Astrocyte (in vitro differentiated cells and primary cell): ENCODE measurements at regions not wholly inside any gene's neighbourhood (a gene's known extent, or its start where the extent isn't known, plus 50 kb on each side); places are given as distances from the start of the nearest gene placed in this dataset.

ENCODE experiments used
- DNase-seq: peaks from one replicate; pipeline ENCODE4 v3.0.0-alpha.2; 2010; ENCODE audit warnings: low read depth
- FAIRE-seq: peaks from 2 replicates; lab custom pipeline; 2011; peaks lifted over from hg19 to GRCh38; lab: Jason Lieb, UNC
- H2AFZ ChIP-seq: 2 replicates; pipeline ENCODE4 v1.6.0; 2012; ENCODE audit warnings: low read depth, low read length, inconsistent platforms
- H3K27ac ChIP-seq: 2 replicates; pipeline ENCODE4 v1.5.1; 2011; ENCODE audit warnings: low read depth, low read length, inconsistent platforms
- H3K27me3 ChIP-seq: 2 replicates; pipeline ENCODE4 v1.6.0; 2011; ENCODE audit warnings: low read length, inconsistent platforms; ENCODE audit not compliant: insufficient read depth
- H3K36me3 ChIP-seq: 2 replicates; pipeline ENCODE4 v1.5.1; 2011; ENCODE audit warnings: low read length, inconsistent platforms; ENCODE audit not compliant: insufficient read depth
- H3K4me1 ChIP-seq: 2 replicates; pipeline ENCODE4 v1.5.1; 2011; ENCODE audit warnings: low read length, inconsistent platforms; ENCODE audit not compliant: insufficient read depth
- H3K4me2 ChIP-seq: 2 replicates; pipeline ENCODE4 v1.6.0; 2012; ENCODE audit warnings: low read length, inconsistent platforms
- H3K4me3 ChIP-seq: 2 replicates; pipeline ENCODE4 v1.5.1; 2011; ENCODE audit warnings: low read depth, mild to moderate bottlenecking, low read length, inconsistent platforms; ENCODE audit not compliant: insufficient read depth
- H3K79me2 ChIP-seq: 2 replicates; pipeline ENCODE4 v1.6.0; 2012; ENCODE audit warnings: mild to moderate bottlenecking, low read length, inconsistent platforms; ENCODE audit not compliant: insufficient read depth
- H3K9ac ChIP-seq: 2 replicates; pipeline ENCODE4 v1.6.0; 2012; ENCODE audit warnings: mild to moderate bottlenecking, low read length, inconsistent platforms
- H3K9me3 ChIP-seq: 2 replicates; pipeline ENCODE4 v1.5.1; 2012; ENCODE audit warnings: low read depth, mild to moderate bottlenecking, low read length, inconsistent platforms; ENCODE audit not compliant: insufficient read depth
- H4K20me1 ChIP-seq: 2 replicates; pipeline ENCODE4 v1.6.0; 2012; ENCODE audit warnings: low read length, inconsistent platforms; ENCODE audit not compliant: insufficient read depth
- H3K27ac Mint-ChIP-seq: one replicate; pipeline ENCODE4 v1.8.0; 2021; ENCODE audit warnings: mild to moderate bottlenecking, mixed read lengths; ENCODE audit not compliant: unreplicated experiment
- H3K27me3 Mint-ChIP-seq: one replicate; pipeline ENCODE4 v1.8.0; 2021; ENCODE audit warnings: low read depth, mixed read lengths; ENCODE audit not compliant: unreplicated experiment
- H3K36me3 Mint-ChIP-seq: one replicate; pipeline ENCODE4 v1.8.0; 2021; ENCODE audit warnings: low read depth, mixed read lengths; ENCODE audit not compliant: unreplicated experiment
- H3K4me1 Mint-ChIP-seq: one replicate; pipeline ENCODE4 v1.8.0; 2021; ENCODE audit warnings: low read depth, mixed read lengths; ENCODE audit not compliant: unreplicated experiment
- H3K4me3 Mint-ChIP-seq: one replicate; pipeline ENCODE4 v1.8.0; 2021; ENCODE audit warnings: mild to moderate bottlenecking, moderate library complexity, mixed read lengths; ENCODE audit not compliant: unreplicated experiment
- H3K9me3 Mint-ChIP-seq: one replicate; pipeline ENCODE4 v1.8.0; 2021; ENCODE audit warnings: mild to moderate bottlenecking, mixed read lengths; ENCODE audit not compliant: unreplicated experiment
- CTCF ChIP-seq: IDR thresholded peaks from 2 replicates; pipeline ENCODE4 v1.5.1; 2011; ENCODE audit warnings: low read depth, mild to moderate bottlenecking, inconsistent platforms, low read length, moderate library complexity; ENCODE audit not compliant: insufficient read depth
- EZH2 ChIP-seq: IDR thresholded peaks from 2 replicates; pipeline ENCODE4 v1.6.1; 2012; ENCODE audit warnings: mild to moderate bottlenecking, low read length, inconsistent platforms; ENCODE audit not compliant: insufficient read depth

- Mint-ChIP-seq H3K27ac (peak overlapping the region; percentile 58), H3K4me1 (no peaks in the 10 kb centered on the region), H3K36me3 (no peaks in the 10 kb centered on the region), H3K27me3 (no peaks in the 10 kb centered on the region), H3K9me3 (peaks cover 3% of the 10 kb centered on the region), H3K4me3 (no peak overlapping the region)
- H3K27ac ChIP-seq, result no peak overlapping the region
- FAIRE-seq (no peak), DNase-seq (no peak)
- H3K27me3 ChIP-seq, result no peaks in the 10 kb centered on the region
- H3K4me2 ChIP-seq, result no peak overlapping the region
- H4K20me1 ChIP-seq, result no peaks in the 10 kb centered on the region
- no peaks in the 10 kb centered on the region for H3K9me3 ChIP-seq
- TF ChIP-seq CTCF (no peak), EZH2 (no peak)
- no peaks in the 10 kb centered on the region for H3K4me1 ChIP-seq
- H3K36me3 ChIP-seq, result no peaks in the 10 kb centered on the region
- H3K4me3 ChIP-seq, result no peak overlapping the region
- no peak overlapping the region for H2AFZ ChIP-seq
- no peak overlapping the region for H3K9ac ChIP-seq
- no peaks in the 10 kb centered on the region for H3K79me2 ChIP-seq
Observed at GRCh38 chr2:228869636-228870264, 401.3 kb downstream of the PID1 start.

GRCh38 chr2:228867406-228867805 is 403.7 kb downstream of the PID1 start:
- Histone ChIP-seq H3K4me3 (no peak overlapping the region), H3K36me3 (no peaks in the 10 kb centered on the region), H3K27me3 (no peaks in the 10 kb centered on the region), H4K20me1 (no peaks in the 10 kb centered on the region), H3K9me3 (no peaks in the 10 kb centered on the region), H3K27ac (no peak overlapping the region), H2AFZ (no peak overlapping the region), H3K79me2 (no peaks in the 10 kb centered on the region), H3K4me1 (no peaks in the 10 kb centered on the region), H3K9ac (no peak overlapping the region), H3K4me2 (no peak overlapping the region)
- Mint-ChIP-seq H3K27me3 (no peaks in the 10 kb centered on the region), H3K27ac (no peak overlapping the region), H3K4me1 (no peaks in the 10 kb centered on the region), H3K9me3 (peaks cover 3% of the 10 kb centered on the region), H3K4me3 (no peak overlapping the region), H3K36me3 (no peaks in the 10 kb centered on the region)
- TF ChIP-seq EZH2, result no peak
- TF ChIP-seq CTCF, result no peak
- FAIRE-seq (no peak), DNase-seq (no peak)

- DNase-seq, result no peak
- no peak for FAIRE-seq
- no peaks in the 10 kb centered on the region for H3K79me2 ChIP-seq
- no peak overlapping the region for H3K4me3 Mint-ChIP-seq
- H3K27ac Mint-ChIP-seq, result no peak overlapping the region
- H3K4me1 Mint-ChIP-seq, result no peaks in the 10 kb centered on the region
- H3K27ac ChIP-seq, result no peak overlapping the region
- peaks cover 3% of the 10 kb centered on the region for H3K9me3 Mint-ChIP-seq
- H2AFZ ChIP-seq, result no peak overlapping the region
- no peaks in the 10 kb centered on the region for H3K27me3 ChIP-seq
- TF ChIP-seq EZH2 (no peak), CTCF (no peak)
- no peak overlapping the region for H3K4me3 ChIP-seq
- H3K36me3 Mint-ChIP-seq, result no peaks in the 10 kb centered on the region
- H4K20me1 ChIP-seq, result no peaks in the 10 kb centered on the region
- H3K9ac ChIP-seq, result no peak overlapping the region
- no peaks in the 10 kb centered on the region for H3K27me3 Mint-ChIP-seq
- no peaks in the 10 kb centered on the region for H3K4me1 ChIP-seq
- H3K9me3 ChIP-seq, result no peaks in the 10 kb centered on the region
- H3K4me2 ChIP-seq, result no peak overlapping the region
- H3K36me3 ChIP-seq, result no peaks in the 10 kb centered on the region
Observed at GRCh38 chr2:228866781-228867180, 404.3 kb downstream of the PID1 start.
